GM04503 (cell line): ENCODE measurements at regions not wholly inside any gene's neighbourhood (a gene's known extent, or its start where the extent isn't known, plus 50 kb on each side); places are given as distances from the start of the nearest gene placed in this dataset.

Source experiments
- DNase-seq: peaks from one replicate; pipeline ENCODE4 v3.0.0-alpha.2; 2012; ENCODE audit warnings: low read depth

- DNase-seq = no peak
Measured at GRCh38 chr13:83592095-83592494, 290.2 kb downstream of the SLITRK1 start.

- DNase-seq = no peak
Measured at GRCh38 chr13:83589814-83590213, 292.5 kb downstream of the SLITRK1 start.

GRCh38 chr13:83577183-83577582 is 305.1 kb downstream of the SLITRK1 start:
- no peak for DNase-seq

- DNase-seq = no peak
Measured at GRCh38 chr13:83568019-83568418, 314.3 kb downstream of the SLITRK1 start.

GRCh38 chr13:83563499-83563898 is 318.8 kb downstream of the SLITRK1 start:
- no peak for DNase-seq

GRCh38 chr13:83557845-83558244 is 324.4 kb downstream of the SLITRK1 start:
- no peak for DNase-seq

- no peak for DNase-seq
Measured at GRCh38 chr13:83549671-83550070, 332.6 kb downstream of the SLITRK1 start.

- DNase-seq = no peak
Measured at GRCh38 chr13:83547043-83547442, 335.2 kb downstream of the SLITRK1 start.

- peak; percentile 3 for DNase-seq
Measured at GRCh38 chr13:83546476-83546875, 335.8 kb downstream of the SLITRK1 start.

GRCh38 chr13:83538636-83539035 is 343.6 kb downstream of the SLITRK1 start:
- DNase-seq = no peak

- DNase-seq = no peak
Measured at GRCh38 chr13:83536941-83537340, 345.3 kb downstream of the SLITRK1 start.

GRCh38 chr13:83536153-83536552 is 346.1 kb downstream of the SLITRK1 start:
- DNase-seq = no peak

GRCh38 chr13:83532809-83533208 is 349.5 kb downstream of the SLITRK1 start:
- DNase-seq = no peak

- no peak for DNase-seq
Measured at GRCh38 chr13:83531022-83531421, 351.3 kb downstream of the SLITRK1 start.

GRCh38 chr13:83516781-83517180 is 365.5 kb downstream of the SLITRK1 start:
- no peak for DNase-seq

- DNase-seq = peak; percentile 6
Measured at GRCh38 chr13:83515268-83516015, 366.8 kb downstream of the SLITRK1 start.

GRCh38 chr13:83508771-83509301 is 373.4 kb downstream of the SLITRK1 start:
- no peak for DNase-seq

- DNase-seq = peak; percentile 31
Measured at GRCh38 chr13:83503424-83503823, 378.9 kb downstream of the SLITRK1 start.

GRCh38 chr13:83499286-83499685 is 383.0 kb downstream of the SLITRK1 start:
- DNase-seq = no peak

- DNase-seq = peak; percentile 7
Measured at GRCh38 chr13:83498481-83499190, 383.6 kb downstream of the SLITRK1 start.

- DNase-seq = no peak
Measured at GRCh38 chr13:83498045-83498444, 384.2 kb downstream of the SLITRK1 start.

- DNase-seq = no peak
Measured at GRCh38 chr13:83496501-83496900, 385.8 kb downstream of the SLITRK1 start.

- DNase-seq = no peak
Measured at GRCh38 chr13:83485101-83485500, 397.2 kb downstream of the SLITRK1 start.
